IMR-90 (cell line): ENCODE measurements at regions not wholly inside any gene's neighbourhood (a gene's known extent, or its start where the extent isn't known, plus 50 kb on each side); places are given as distances from the start of the nearest gene placed in this dataset.

Experiments used
- ATAC-seq: fragments of 200-7000 bp; cut with Tn5 transposase; 2 replicates; pipeline ENCODE4 v1.9.1; 2020; ENCODE audit warnings: low read depth, mild to moderate bottlenecking, moderate library complexity
- BruUV-seq: library from RNA; stranded (reverse); fragments of 400-500 nt; replicated peaks from 2 replicates; lab custom pipeline; 2021; lab: Mats Ljungman, UMichigan
- CTCF ChIA-PET: fragments of 300-600 bp; formaldehyde crosslinking; extraction: SDS; loops from one replicate; lab custom pipeline; 2021; ENCODE audit warnings: antibody characterized with exemption; lab: Yijun Ruan, JAX
- POLR2A ChIA-PET: fragments of 300-600 bp; sonication (Branson Sonifier 250); formaldehyde crosslinking; loops from one replicate; lab custom pipeline; 2022; ENCODE audit warnings: antibody characterized with exemption; ENCODE audit not compliant: unreplicated experiment; lab: Charles Lee
- DNase-seq: peaks from one replicate; pipeline ENCODE4 v3.0.0; 2013
- H2AFZ ChIP-seq: replicated peaks from 2 replicates; pipeline ENCODE3; 2013; ENCODE audit warnings: low read length, mild to moderate bottlenecking; ENCODE audit not compliant: poor library complexity
- H2AK5ac ChIP-seq: 2 replicates; pipeline ENCODE4 v1.6.1; 2013; ENCODE audit warnings: low read depth, low read length, inconsistent platforms
- H2AK9ac ChIP-seq: replicated peaks from 2 replicates; pipeline ENCODE3; 2013; ENCODE audit warnings: mild to moderate bottlenecking, low read depth, low read length, moderate library complexity; ENCODE audit not compliant: poor library complexity
- H2BK120ac ChIP-seq: 2 replicates; pipeline ENCODE4 v1.6.1; 2013; ENCODE audit warnings: low read depth, low read length, inconsistent platforms
- H2BK15ac ChIP-seq: 3 replicates; pipeline ENCODE4 v1.6.1; 2013; ENCODE audit warnings: low read depth, low read length, inconsistent platforms
- H2BK20ac ChIP-seq: 2 replicates; pipeline ENCODE4 v1.6.1; 2013; ENCODE audit warnings: low read depth, mild to moderate bottlenecking, inconsistent platforms, low read length, moderate library complexity
- H2BK5ac ChIP-seq: 2 replicates; pipeline ENCODE4 v1.6.1; 2013; ENCODE audit warnings: mild to moderate bottlenecking, low read depth, low read length, inconsistent platforms; ENCODE audit not compliant: poor library complexity, severe bottlenecking
- H3K14ac ChIP-seq: replicated peaks from 2 replicates; pipeline ENCODE4 v1.6.1; 2013; ENCODE audit warnings: low read depth, low read length, inconsistent platforms
- H3K18ac ChIP-seq: 2 replicates; pipeline ENCODE4 v1.6.1; 2013; ENCODE audit warnings: low read depth, low read length, control low read depth
- H3K23ac ChIP-seq: 2 replicates; pipeline ENCODE4 v1.6.1; 2013; ENCODE audit warnings: low read depth, low read length, inconsistent platforms
- H3K27ac ChIP-seq: 2 replicates; pipeline ENCODE4 v1.5.1; 2013; ENCODE audit warnings: mild to moderate bottlenecking, control low read depth, low read length; ENCODE audit not compliant: insufficient read depth
- H3K27me3 ChIP-seq: 2 replicates; pipeline ENCODE4 v1.6.1; 2013; ENCODE audit warnings: low read length; ENCODE audit not compliant: control insufficient read depth, insufficient read depth
- H3K36me3 ChIP-seq: 2 replicates; pipeline ENCODE4 v1.6.1; 2013; ENCODE audit warnings: low read length, mixed read lengths; ENCODE audit not compliant: control insufficient read depth, insufficient read depth
- H3K4ac ChIP-seq: 2 replicates; pipeline ENCODE4 v1.6.1; 2013; ENCODE audit warnings: low read depth, low read length, inconsistent platforms
- H3K4me1 ChIP-seq: 2 replicates; pipeline ENCODE4 v1.6.1; 2013; ENCODE audit warnings: low read length, mixed read lengths; ENCODE audit not compliant: control insufficient read depth, insufficient read depth
- H3K4me2 ChIP-seq: 2 replicates; pipeline ENCODE4 v1.6.1; 2013; ENCODE audit warnings: low read depth, mild to moderate bottlenecking, control low read depth, low read length, moderate library complexity
- H3K4me3 ChIP-seq: 2 replicates; pipeline ENCODE4 v1.5.1; 2013; ENCODE audit warnings: low read depth, mild to moderate bottlenecking, control low read depth, low read length, moderate library complexity; ENCODE audit not compliant: insufficient read depth
- H3K56ac ChIP-seq: 2 replicates; pipeline ENCODE4 v1.6.1; 2013; ENCODE audit warnings: low read length, inconsistent platforms; ENCODE audit not compliant: insufficient read depth; ENCODE audit errors: extremely low read depth
- H3K79me1 ChIP-seq, 2 experiments: 2 replicates each; pipeline ENCODE4 v1.6.1; 2013; ENCODE audit warnings: low read length in 2 of 2, inconsistent platforms in 1 of 2, low read depth in 1 of 2
- H3K9ac ChIP-seq: 2 replicates; pipeline ENCODE4 v1.6.1; 2013; ENCODE audit warnings: low read depth, low read length, control low read depth
- H3K9me1 ChIP-seq: 2 replicates; pipeline ENCODE4 v1.6.1; 2013; ENCODE audit warnings: low read length, inconsistent platforms; ENCODE audit not compliant: insufficient read depth
- H3K9me3 ChIP-seq: 2 replicates; pipeline ENCODE4 v1.6.1; 2013; ENCODE audit warnings: low read length; ENCODE audit not compliant: control insufficient read depth, insufficient read depth
- H4K20me1 ChIP-seq: 2 replicates; pipeline ENCODE4 v1.6.1; 2013; ENCODE audit warnings: low read length, inconsistent platforms; ENCODE audit not compliant: insufficient read depth
- H4K5ac ChIP-seq: 2 replicates; pipeline ENCODE4 v1.6.1; 2013; ENCODE audit warnings: mild to moderate bottlenecking, low read depth, low read length, control low read depth
- H4K8ac ChIP-seq, 2 experiments: 2 replicates each; pipeline ENCODE4 v1.6.1; 2013; ENCODE audit warnings: low read depth in 2 of 2, low read length in 2 of 2, control low read depth in 1 of 2, inconsistent platforms in 1 of 2
- H4K91ac ChIP-seq: 2 replicates; pipeline ENCODE4 v1.6.1; 2013; ENCODE audit warnings: low read depth, low read length, inconsistent platforms; ENCODE audit not compliant: insufficient read depth
- BHLHE40 ChIP-seq: fragments of 150-350 bp; IDR thresholded peaks from 2 replicates; pipeline ENCODE4 v1.6.1; 2016; ENCODE audit warnings: mild to moderate bottlenecking, low read depth, low read length
- CEBPB ChIP-seq: IDR thresholded peaks from 2 replicates; pipeline ENCODE4 v1.6.1; 2012; ENCODE audit warnings: low read depth, low read length, improper control_type of control experiment
- FOS ChIP-seq: fragments of 150-350 bp; IDR thresholded peaks from 2 replicates; pipeline ENCODE4 v1.6.1; 2016; ENCODE audit warnings: low read depth, low read length
- MXI1 ChIP-seq: IDR thresholded peaks from 2 replicates; pipeline ENCODE4 v1.6.1; 2012; ENCODE audit warnings: low read depth, mild to moderate bottlenecking, low read length, moderate library complexity, borderline replicate concordance
- NFE2L2 ChIP-seq: fragments of 150-350 bp; IDR thresholded peaks from 2 replicates; pipeline ENCODE4 v1.6.1; 2016; ENCODE audit warnings: low read depth, mild to moderate bottlenecking, low read length
- RCOR1 ChIP-seq: IDR thresholded peaks from 2 replicates; pipeline ENCODE4 v1.6.1; 2012; ENCODE audit warnings: mild to moderate bottlenecking, low read length, improper control_type of control experiment; ENCODE audit not compliant: insufficient replicate concordance
- WGBS, 2 experiments: methylation state at CpG; one replicate each; pipeline versions ENCODE4 v1.1.5 to v1.1.7; 2013; ENCODE audit warnings: missing lambda C conversion rate in 2 of 2; ENCODE audit not compliant: insufficient read length in 1 of 2; ENCODE audit errors: extremely low coverage in 2 of 2; 5-methylcytosine and 5-hydroxymethylcytosine counted together
- dilution Hi-C: fragments of 300-500 bp; cut with HindIII; formaldehyde crosslinking; loops from one replicate; pipeline ENCODE4 v1.14.3; 2018; ENCODE audit warnings: low sequenced_read_pairs; ENCODE audit not compliant: unreplicated experiment
- in situ Hi-C: fragments of 300-500 bp; cut with MboI; formaldehyde crosslinking; loops from 3 replicates; pipeline ENCODE4 v1.14.3; 2019; ENCODE audit warnings: low sequenced_read_pairs, inconsistent platforms, mixed read lengths
- intact Hi-C: fragments of 100-400 bp; cut with micrococcal nuclease; formaldehyde crosslinking; loops from 2 replicates; pipeline ENCODE4 v1.10.0; 2022
- TF ChIP-seq, protein P1 (sequence below): conservative IDR thresholded peaks from 2 replicates; pipeline ENCODE4 v1.5.1; 2012; ENCODE audit warnings: mild to moderate bottlenecking, low read depth, low read length, improper control_type of control experiment
- TF ChIP-seq, protein P2 (sequence below): fragments of 150-350 bp; IDR thresholded peaks from 2 replicates; pipeline ENCODE4 v1.6.1; 2016; ENCODE audit warnings: low read depth, mild to moderate bottlenecking, low read length, moderate library complexity, borderline replicate concordance

DNA sequence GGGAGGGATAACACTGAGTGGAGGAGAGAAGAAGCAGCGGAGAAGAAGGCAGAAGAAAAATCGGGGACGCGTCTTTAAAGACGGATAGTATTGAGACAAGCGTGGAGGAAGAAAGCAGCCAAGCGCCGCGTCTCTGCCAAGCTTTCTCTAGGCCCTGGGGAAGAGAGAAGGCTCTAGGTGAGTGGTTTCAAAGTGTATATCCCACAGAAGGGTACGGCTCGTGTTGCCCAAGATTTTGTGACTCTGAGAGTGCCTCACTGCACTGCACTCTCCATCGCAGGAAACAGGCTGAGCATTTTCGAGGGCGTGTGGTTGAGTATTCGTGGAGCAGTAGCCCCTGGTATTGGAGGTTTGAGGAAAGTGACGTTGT is 185.4 kb downstream of the TRIM27 start:
- Histone ChIP-seq H2AK5ac (no peak overlapping the region), H2BK5ac (no peak overlapping the region), H3K4ac (no peak overlapping the region), H3K9ac (no peak overlapping the region), H3K4me1 (no peaks in the 10 kb centered on the region), H3K27ac (no peak overlapping the region), H3K14ac (no peak overlapping the region), H3K18ac (no peak overlapping the region), H2AFZ (no peak overlapping the region), H2BK120ac (no peak overlapping the region), H3K27me3 (peaks cover 19% of the 10 kb centered on the region), H2AK9ac (no peak overlapping the region), H3K36me3 (no peaks in the 10 kb centered on the region), H3K4me2 (no peak overlapping the region), H3K4me3 (no peak overlapping the region), H3K79me1 (no peaks in the 10 kb centered on the region), H4K91ac (no peak overlapping the region), H4K5ac (no peak overlapping the region), H2BK15ac (no peak overlapping the region), H3K9me3 (no peaks in the 10 kb centered on the region), H2BK20ac (no peak overlapping the region), H4K20me1 (no peaks in the 10 kb centered on the region), H3K23ac (no peak overlapping the region), H4K8ac (no peak overlapping the region), H3K9me1 (no peaks in the 10 kb centered on the region), H3K56ac (no peak overlapping the region)
- BruUV-seq, result no TSS peak
- intact Hi-C loops (no loop called here), dilution Hi-C loops (no loop called here), in situ Hi-C loops (no loop called here)
- DNase-seq, result no peak
- ATAC-seq, result no peak
- no peak for TF ChIP-seq MXI1
- TF ChIP-seq NFE2L2, result no peak
- no peak for TF ChIP-seq CEBPB
- no peak for TF ChIP-seq FOS
- TF ChIP-seq, protein P1, sequence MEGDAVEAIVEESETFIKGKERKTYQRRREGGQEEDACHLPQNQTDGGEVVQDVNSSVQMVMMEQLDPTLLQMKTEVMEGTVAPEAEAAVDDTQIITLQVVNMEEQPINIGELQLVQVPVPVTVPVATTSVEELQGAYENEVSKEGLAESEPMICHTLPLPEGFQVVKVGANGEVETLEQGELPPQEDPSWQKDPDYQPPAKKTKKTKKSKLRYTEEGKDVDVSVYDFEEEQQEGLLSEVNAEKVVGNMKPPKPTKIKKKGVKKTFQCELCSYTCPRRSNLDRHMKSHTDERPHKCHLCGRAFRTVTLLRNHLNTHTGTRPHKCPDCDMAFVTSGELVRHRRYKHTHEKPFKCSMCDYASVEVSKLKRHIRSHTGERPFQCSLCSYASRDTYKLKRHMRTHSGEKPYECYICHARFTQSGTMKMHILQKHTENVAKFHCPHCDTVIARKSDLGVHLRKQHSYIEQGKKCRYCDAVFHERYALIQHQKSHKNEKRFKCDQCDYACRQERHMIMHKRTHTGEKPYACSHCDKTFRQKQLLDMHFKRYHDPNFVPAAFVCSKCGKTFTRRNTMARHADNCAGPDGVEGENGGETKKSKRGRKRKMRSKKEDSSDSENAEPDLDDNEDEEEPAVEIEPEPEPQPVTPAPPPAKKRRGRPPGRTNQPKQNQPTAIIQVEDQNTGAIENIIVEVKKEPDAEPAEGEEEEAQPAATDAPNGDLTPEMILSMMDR, result no peak
- TF ChIP-seq BHLHE40, result no peak
- no peak for TF ChIP-seq RCOR1
- TF ChIP-seq, protein P2, sequence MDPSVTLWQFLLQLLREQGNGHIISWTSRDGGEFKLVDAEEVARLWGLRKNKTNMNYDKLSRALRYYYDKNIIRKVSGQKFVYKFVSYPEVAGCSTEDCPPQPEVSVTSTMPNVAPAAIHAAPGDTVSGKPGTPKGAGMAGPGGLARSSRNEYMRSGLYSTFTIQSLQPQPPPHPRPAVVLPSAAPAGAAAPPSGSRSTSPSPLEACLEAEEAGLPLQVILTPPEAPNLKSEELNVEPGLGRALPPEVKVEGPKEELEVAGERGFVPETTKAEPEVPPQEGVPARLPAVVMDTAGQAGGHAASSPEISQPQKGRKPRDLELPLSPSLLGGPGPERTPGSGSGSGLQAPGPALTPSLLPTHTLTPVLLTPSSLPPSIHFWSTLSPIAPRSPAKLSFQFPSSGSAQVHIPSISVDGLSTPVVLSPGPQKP, result no peak
- WGBS, 2 experiments, result 2% methylated on average over 7 of the region's 16 CpGs; no CpG with 5 or more reads in 1 of the 2 experiments
- ChIA-PET POLR2A (no interaction called here), CTCF (no interaction called here)
